ENCODE measurements at regions not wholly inside any gene's neighbourhood (a gene's known extent, or its start where the extent isn't known, plus 50 kb on each side); places are given as distances from the start of the nearest gene placed in this dataset.
"Not testable (repeated sequence)": the region's sequence is repeated elsewhere in the genome, so short reads cannot be mapped to it uniquely, and the experiment has no call there.

GRCh38 chr4:53959343-53960120, 104.9 kb downstream of the CHIC2 start:
- no peak for DNase-seq (ENCODE audit: low read depth)

GRCh38 chr4:53956454-53956853, 108.0 kb downstream of the CHIC2 start:
- DNase-seq (ENCODE audit: low read depth), result no peak

GRCh38 chr4:53956053-53956452, 108.4 kb downstream of the CHIC2 start:
- no peak for DNase-seq (ENCODE audit: low read depth)

- DNase-seq (ENCODE audit: low read depth), result no peak
Measured at GRCh38 chr4:53951414-53951813, 113.0 kb downstream of the CHIC2 start.

- DNase-seq (ENCODE audit: low read depth), result peak; percentile 81
Measured at GRCh38 chr4:53943345-53944085, 120.9 kb downstream of the CHIC2 start.

GRCh38 chr4:53942712-53943111, 121.7 kb downstream of the CHIC2 start:
- DNase-seq (ENCODE audit: low read depth), result no peak

GRCh38 chr4:53941331-53941730, 123.1 kb downstream of the CHIC2 start:
- no peak for DNase-seq (ENCODE audit: low read depth)

- not testable (repeated sequence) for DNase-seq (ENCODE audit: low read depth)
Measured at GRCh38 chr4:53939892-53940291, 124.5 kb downstream of the CHIC2 start.

- peak; percentile 61 for DNase-seq (ENCODE audit: low read depth)
Measured at GRCh38 chr4:53937918-53938317, 126.5 kb downstream of the CHIC2 start.

GRCh38 chr4:53937327-53937726, 127.1 kb downstream of the CHIC2 start:
- DNase-seq (ENCODE audit: low read depth), result no peak

GRCh38 chr4:53935780-53936179, 128.6 kb downstream of the CHIC2 start:
- no peak for DNase-seq (ENCODE audit: low read depth)

- DNase-seq (ENCODE audit: low read depth), result peak; percentile 66
Measured at GRCh38 chr4:53932796-53933610, 131.4 kb downstream of the CHIC2 start.

- no peak for DNase-seq (ENCODE audit: low read depth)
Measured at GRCh38 chr4:53931461-53931961, 132.9 kb downstream of the CHIC2 start.

- peak; percentile 83 for DNase-seq (ENCODE audit: low read depth)
Measured at GRCh38 chr4:53929955-53930798, 134.2 kb downstream of the CHIC2 start.

- DNase-seq (ENCODE audit: low read depth), result no peak
Measured at GRCh38 chr4:53929311-53929710, 135.1 kb downstream of the CHIC2 start.

- DNase-seq (ENCODE audit: low read depth), result no peak
Measured at GRCh38 chr4:53928825-53929224, 135.6 kb downstream of the CHIC2 start.

GRCh38 chr4:53925050-53925605, 139.3 kb downstream of the CHIC2 start:
- no peak for DNase-seq (ENCODE audit: low read depth)

- DNase-seq (ENCODE audit: low read depth), result peak; percentile 25
Measured at GRCh38 chr4:53924333-53925049, 139.9 kb downstream of the CHIC2 start.

GRCh38 chr4:53923921-53924320, 140.5 kb downstream of the CHIC2 start:
- no peak for DNase-seq (ENCODE audit: low read depth)

GRCh38 chr4:53921856-53922255, 142.5 kb downstream of the CHIC2 start:
- no peak for DNase-seq (ENCODE audit: low read depth)

Measured in RPMI7951 (cell line).